Fibroblast of pulmonary artery (primary cell): ENCODE measurements at regions not wholly inside any gene's neighbourhood (a gene's known extent, or its start where the extent isn't known, plus 50 kb on each side); places are given as distances from the start of the nearest gene placed in this dataset.

ENCODE experiments used
- DNase-seq: peaks from one replicate; pipeline ENCODE4 v3.0.0-alpha.2; 2010; ENCODE audit warnings: low read depth
- H3K4me3 ChIP-seq: replicated peaks from 2 replicates; pipeline ENCODE4 v1.5.1; 2011; ENCODE audit warnings: low read depth, mild to moderate bottlenecking, control low read depth, low read length, moderate library complexity
- TF ChIP-seq, protein P1 (sequence below): IDR thresholded peaks from 2 replicates; pipeline ENCODE4 v1.5.1; 2011; ENCODE audit warnings: mild to moderate bottlenecking, control low read depth, low read length, inconsistent platforms; ENCODE audit errors: missing control alignments

GRCh38 chr13:70357031-70357430 is 248.8 kb upstream of the KLHL1 start:
- TF ChIP-seq, protein P1, sequence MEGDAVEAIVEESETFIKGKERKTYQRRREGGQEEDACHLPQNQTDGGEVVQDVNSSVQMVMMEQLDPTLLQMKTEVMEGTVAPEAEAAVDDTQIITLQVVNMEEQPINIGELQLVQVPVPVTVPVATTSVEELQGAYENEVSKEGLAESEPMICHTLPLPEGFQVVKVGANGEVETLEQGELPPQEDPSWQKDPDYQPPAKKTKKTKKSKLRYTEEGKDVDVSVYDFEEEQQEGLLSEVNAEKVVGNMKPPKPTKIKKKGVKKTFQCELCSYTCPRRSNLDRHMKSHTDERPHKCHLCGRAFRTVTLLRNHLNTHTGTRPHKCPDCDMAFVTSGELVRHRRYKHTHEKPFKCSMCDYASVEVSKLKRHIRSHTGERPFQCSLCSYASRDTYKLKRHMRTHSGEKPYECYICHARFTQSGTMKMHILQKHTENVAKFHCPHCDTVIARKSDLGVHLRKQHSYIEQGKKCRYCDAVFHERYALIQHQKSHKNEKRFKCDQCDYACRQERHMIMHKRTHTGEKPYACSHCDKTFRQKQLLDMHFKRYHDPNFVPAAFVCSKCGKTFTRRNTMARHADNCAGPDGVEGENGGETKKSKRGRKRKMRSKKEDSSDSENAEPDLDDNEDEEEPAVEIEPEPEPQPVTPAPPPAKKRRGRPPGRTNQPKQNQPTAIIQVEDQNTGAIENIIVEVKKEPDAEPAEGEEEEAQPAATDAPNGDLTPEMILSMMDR = no peak
- no peak overlapping the region for H3K4me3 ChIP-seq
- no peak for DNase-seq

GRCh38 chr13:70353096-70353495 is 244.8 kb upstream of the KLHL1 start:
- DNase-seq = no peak
- H3K4me3 ChIP-seq = no peak overlapping the region
- TF ChIP-seq, protein P1 = no peak

DNA sequence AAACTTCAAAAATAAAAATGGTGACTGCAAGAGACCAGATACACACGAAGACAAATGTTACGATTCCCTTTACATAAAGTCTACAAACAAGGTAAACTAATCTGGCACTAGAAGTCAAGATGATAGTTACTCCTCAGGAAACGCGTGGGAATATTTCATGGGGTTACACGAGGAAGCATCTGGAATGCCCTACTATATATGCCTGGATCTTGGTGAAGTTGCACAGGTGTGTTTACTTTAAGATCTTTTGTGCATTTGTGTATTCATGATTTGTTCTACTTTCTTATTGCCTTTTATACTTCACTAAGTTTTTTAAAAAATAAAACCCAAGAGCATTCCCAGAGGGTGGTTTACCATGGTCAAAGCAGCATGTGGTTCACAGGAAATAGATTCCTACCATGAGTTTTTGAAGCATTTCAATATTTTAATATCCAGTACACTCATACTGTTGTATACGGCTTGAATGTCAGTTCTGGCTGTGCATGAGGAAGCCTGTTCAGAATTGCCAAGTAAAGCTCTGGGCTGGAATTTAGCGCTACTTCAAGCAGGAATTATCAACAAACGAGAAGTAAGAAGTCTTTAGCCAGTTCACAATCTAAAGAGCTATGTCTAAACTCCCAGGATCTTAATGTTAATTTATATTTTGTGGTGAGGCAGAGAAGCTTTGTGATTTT is 239.8 kb upstream of the KLHL1 start:
- TF ChIP-seq, protein P1 = no peak
- no peak overlapping the region for H3K4me3 ChIP-seq
- DNase-seq = no peak

DNA sequence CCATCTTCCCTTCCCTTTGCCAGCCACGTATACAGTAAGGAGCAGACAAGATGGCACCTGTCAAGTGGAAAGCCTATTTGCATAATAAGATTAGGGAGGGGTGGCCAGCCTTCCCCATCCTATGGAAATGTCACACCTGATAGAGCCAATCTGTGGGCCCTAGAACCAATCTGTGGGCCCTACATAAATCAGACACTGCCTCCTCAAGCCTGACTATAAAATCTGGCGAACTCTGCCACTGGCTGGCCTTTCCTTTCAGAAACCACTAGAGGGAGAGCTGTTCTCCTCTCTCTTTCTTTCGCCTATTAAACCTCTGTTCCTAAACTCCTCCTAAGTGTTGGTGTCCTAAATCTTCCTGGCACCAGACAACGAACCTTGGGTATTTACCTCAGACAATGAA is 231.5 kb upstream of the KLHL1 start:
- TF ChIP-seq, protein P1 = no peak
- H3K4me3 ChIP-seq = no peak overlapping the region
- DNase-seq = no peak

GRCh38 chr13:70338609-70339008 is 230.4 kb upstream of the KLHL1 start:
- no peak overlapping the region for H3K4me3 ChIP-seq
- TF ChIP-seq, protein P1 = no peak
- DNase-seq = no peak

- DNase-seq = no peak
- H3K4me3 ChIP-seq = no peak overlapping the region
- TF ChIP-seq, protein P1 = no peak
These were observed 228.6 kb upstream of the KLHL1 start for GRCh38 chr13:70336866-70337265.

DNA sequence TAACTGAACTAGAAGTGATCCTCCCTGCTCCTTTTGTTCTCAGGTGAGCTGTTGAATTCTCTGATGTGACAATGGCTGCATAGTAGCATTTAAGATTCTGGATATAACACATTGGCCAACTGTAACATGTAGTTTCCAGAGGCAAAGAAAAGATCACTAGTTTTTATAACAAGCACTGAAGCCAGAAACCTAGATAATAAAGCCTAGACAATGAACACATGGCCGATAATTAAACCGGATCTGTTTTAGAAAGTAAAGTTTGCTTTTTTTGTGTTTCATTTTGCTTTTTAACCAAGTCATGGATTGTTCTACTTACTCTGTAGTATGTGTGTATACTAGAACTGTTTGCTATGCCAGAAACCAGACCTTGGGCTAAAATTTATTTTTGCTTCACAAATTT is 225.5 kb upstream of the KLHL1 start:
- H3K4me3 ChIP-seq = no peak overlapping the region
- DNase-seq = no peak
- TF ChIP-seq, protein P1 = no peak
